ENCODE measurements at regions not wholly inside any gene's neighbourhood (a gene's known extent, or its start where the extent isn't known, plus 50 kb on each side); places are given as distances from the start of the nearest gene placed in this dataset.

DNA sequence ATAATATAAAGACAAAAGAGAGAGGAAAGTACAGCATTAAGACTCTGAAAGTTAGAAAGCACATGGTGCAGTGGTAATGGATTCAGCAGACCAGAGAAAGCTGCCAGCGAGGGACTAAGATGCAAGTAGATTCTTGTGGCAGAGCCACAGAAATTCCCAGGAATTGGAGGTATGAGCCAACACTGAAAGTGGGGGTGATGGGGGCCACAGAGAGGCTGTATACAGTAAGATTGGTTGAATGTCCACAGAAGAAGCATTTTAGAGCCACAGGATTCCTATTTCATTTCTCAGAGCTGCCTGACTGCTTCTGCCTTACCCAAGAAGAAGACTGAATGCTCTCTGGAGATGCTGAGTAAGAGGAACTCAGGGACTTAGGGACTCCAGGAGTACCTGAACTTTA is 295.0 kb downstream of the LMO7 start:
- Histone ChIP-seq H3K4me3 (replicated peaks; ENCODE audit: low read depth, low read length) (no peak overlapping the region), H3K27me3 (replicated peaks; ENCODE audit: control insufficient read depth, insufficient read depth, low read length) (no peaks in the 10 kb centered on the region), H3K36me3 (ENCODE audit: control insufficient read depth, insufficient read depth, low read length) (no peaks in the 10 kb centered on the region)
- TF ChIP-seq, protein P1, sequence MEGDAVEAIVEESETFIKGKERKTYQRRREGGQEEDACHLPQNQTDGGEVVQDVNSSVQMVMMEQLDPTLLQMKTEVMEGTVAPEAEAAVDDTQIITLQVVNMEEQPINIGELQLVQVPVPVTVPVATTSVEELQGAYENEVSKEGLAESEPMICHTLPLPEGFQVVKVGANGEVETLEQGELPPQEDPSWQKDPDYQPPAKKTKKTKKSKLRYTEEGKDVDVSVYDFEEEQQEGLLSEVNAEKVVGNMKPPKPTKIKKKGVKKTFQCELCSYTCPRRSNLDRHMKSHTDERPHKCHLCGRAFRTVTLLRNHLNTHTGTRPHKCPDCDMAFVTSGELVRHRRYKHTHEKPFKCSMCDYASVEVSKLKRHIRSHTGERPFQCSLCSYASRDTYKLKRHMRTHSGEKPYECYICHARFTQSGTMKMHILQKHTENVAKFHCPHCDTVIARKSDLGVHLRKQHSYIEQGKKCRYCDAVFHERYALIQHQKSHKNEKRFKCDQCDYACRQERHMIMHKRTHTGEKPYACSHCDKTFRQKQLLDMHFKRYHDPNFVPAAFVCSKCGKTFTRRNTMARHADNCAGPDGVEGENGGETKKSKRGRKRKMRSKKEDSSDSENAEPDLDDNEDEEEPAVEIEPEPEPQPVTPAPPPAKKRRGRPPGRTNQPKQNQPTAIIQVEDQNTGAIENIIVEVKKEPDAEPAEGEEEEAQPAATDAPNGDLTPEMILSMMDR (IDR thresholded peaks at IDR 0.05; ENCODE audit: insufficient read depth, low read length, poor library complexity, severe bottlenecking), result no peak
- no peak for DNase-seq (ENCODE audit: extremely low read depth, insufficient read length)

DNA sequence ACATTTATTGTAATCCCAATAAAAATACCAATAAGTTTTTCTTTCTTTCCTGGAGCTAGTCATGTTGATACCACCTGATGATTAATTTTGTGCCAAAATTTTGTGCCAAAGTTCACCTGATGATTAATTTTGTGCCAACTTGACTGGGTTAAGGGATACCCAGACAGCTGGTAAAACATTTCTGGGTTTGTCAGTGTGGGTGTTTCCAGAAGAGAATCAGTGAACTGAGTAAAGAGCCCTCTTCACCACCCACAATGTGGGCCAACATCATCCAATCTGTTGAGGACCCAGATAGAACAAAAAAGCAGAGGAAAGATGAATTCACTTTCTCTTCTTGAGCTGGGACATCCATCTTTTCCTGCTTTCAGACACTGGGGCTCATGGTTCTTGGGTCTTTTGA is 292.9 kb downstream of the LMO7 start:
- H3K36me3 ChIP-seq (ENCODE audit: control insufficient read depth, insufficient read depth, low read length), result no peaks in the 10 kb centered on the region
- no peak overlapping the region for H3K4me3 ChIP-seq (replicated peaks; ENCODE audit: low read depth, low read length)
- DNase-seq (ENCODE audit: extremely low read depth, insufficient read length), result no peak
- TF ChIP-seq, protein P1 (IDR thresholded peaks at IDR 0.05; ENCODE audit: insufficient read depth, low read length, poor library complexity, severe bottlenecking), result no peak
- H3K27me3 ChIP-seq (replicated peaks; ENCODE audit: control insufficient read depth, insufficient read depth, low read length), result no peaks in the 10 kb centered on the region

DNA sequence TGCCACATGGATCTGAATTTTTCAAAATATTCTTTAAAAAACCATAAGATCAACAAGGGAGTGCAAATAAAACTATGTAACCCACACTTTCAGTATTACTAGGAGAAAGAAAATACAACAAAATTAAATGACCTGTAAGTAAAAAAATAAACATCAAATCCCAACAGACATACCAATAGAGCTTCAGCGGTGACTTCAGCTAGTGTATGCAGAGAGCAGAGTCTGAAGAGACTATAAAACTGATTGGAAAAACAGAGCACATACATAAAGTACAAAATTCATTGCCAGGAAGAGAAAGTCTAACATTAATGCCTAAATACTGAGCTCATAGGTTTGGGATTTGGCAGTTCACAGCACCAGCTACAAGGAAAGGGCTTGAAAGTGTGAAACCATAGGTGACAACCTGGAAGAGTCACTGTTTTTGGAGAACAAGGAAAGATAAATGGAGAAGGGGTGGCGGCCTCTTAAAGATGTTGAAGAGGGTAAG is 291.1 kb downstream of the LMO7 start:
- no peak overlapping the region for H3K4me3 ChIP-seq (replicated peaks; ENCODE audit: low read depth, low read length)
- no peaks in the 10 kb centered on the region for H3K27me3 ChIP-seq (replicated peaks; ENCODE audit: control insufficient read depth, insufficient read depth, low read length)
- TF ChIP-seq, protein P1 (IDR thresholded peaks at IDR 0.05; ENCODE audit: insufficient read depth, low read length, poor library complexity, severe bottlenecking), result no peak
- DNase-seq (ENCODE audit: extremely low read depth, insufficient read length), result no peak
- H3K36me3 ChIP-seq (ENCODE audit: control insufficient read depth, insufficient read depth, low read length), result no peaks in the 10 kb centered on the region

DNA sequence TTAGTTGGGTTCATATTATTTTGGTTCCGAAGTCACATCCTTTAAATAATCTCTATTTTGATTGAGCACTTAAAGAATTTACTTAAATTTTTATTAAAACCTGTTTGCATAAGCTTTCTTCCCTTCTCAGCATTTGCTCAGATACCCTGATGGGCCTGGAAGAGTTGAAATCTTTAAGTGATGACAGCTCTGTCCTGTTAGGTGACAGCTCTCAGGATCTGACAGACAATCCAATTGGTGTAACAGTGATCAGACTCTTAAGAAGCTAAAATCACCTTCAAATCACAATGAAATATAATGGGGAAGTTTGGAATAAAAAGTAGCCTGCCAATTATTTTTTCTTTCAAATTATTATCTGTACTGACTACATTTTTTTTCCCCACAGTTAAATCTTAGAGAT is 284.4 kb downstream of the LMO7 start:
- H3K27me3 ChIP-seq (replicated peaks; ENCODE audit: control insufficient read depth, insufficient read depth, low read length), result no peaks in the 10 kb centered on the region
- H3K36me3 ChIP-seq (ENCODE audit: control insufficient read depth, insufficient read depth, low read length), result no peaks in the 10 kb centered on the region
- no peak overlapping the region for H3K4me3 ChIP-seq (replicated peaks; ENCODE audit: low read depth, low read length)
- no peak for DNase-seq (ENCODE audit: extremely low read depth, insufficient read length)
- TF ChIP-seq, protein P1 (IDR thresholded peaks at IDR 0.05; ENCODE audit: insufficient read depth, low read length, poor library complexity, severe bottlenecking), result no peak

DNA sequence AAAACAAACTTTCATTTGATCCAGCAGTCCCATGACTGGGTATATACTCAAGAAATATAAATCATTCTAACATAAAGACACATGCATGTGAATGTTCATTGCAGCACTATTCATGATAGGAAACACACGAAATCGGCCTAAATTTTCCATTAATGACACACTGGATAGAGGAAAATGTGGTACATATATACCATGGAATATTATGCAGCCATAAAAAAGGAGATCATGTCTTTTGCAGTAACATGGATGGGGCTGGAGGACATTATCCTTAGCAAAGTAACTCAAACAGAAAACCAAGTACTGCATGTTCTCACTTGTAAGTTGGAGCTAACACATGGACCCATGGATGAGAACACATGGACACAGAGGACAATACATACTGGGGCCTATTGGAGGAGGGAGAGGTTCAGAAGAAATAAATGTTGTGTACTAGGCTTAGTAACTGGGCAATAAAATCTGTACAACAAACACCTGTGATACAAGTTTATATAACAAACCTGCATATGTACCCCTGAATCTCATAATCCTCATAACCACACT is 283.6 kb downstream of the LMO7 start:
- H3K4me3 ChIP-seq (replicated peaks; ENCODE audit: low read depth, low read length), result no peak overlapping the region
- H3K36me3 ChIP-seq (ENCODE audit: control insufficient read depth, insufficient read depth, low read length), result no peaks in the 10 kb centered on the region
- DNase-seq (ENCODE audit: extremely low read depth, insufficient read length), result no peak
- TF ChIP-seq, protein P1 (IDR thresholded peaks at IDR 0.05; ENCODE audit: insufficient read depth, low read length, poor library complexity, severe bottlenecking), result no peak
- no peaks in the 10 kb centered on the region for H3K27me3 ChIP-seq (replicated peaks; ENCODE audit: control insufficient read depth, insufficient read depth, low read length)

DNA sequence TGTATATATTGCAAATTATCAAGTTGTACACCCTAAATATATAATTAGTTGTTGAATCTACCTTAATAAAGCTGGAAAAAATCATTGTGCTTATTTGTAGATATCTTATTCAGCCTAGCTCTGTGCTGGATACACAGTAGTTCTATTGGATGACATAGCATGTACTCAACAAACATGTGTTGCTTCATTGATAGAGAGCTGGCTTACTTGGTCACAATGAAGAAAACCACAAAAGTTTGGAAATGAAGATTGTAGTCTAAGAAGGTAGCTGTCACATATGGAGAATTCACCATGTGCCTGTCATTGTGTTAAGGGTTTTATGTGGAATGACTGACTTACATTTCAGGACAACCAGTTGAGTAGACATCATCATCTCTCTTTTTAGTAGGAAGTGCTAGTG is 278.9 kb downstream of the LMO7 start:
- DNase-seq (ENCODE audit: extremely low read depth, insufficient read length), result no peak
- no peak overlapping the region for H3K4me3 ChIP-seq (replicated peaks; ENCODE audit: low read depth, low read length)
- no peaks in the 10 kb centered on the region; the same call in 1 of the 2 replicates for H3K27me3 ChIP-seq (replicated peaks; ENCODE audit: control insufficient read depth, insufficient read depth, low read length)
- no peaks in the 10 kb centered on the region for H3K36me3 ChIP-seq (ENCODE audit: control insufficient read depth, insufficient read depth, low read length)
- TF ChIP-seq, protein P1 (IDR thresholded peaks at IDR 0.05; ENCODE audit: insufficient read depth, low read length, poor library complexity, severe bottlenecking), result no peak

All from GM06990 (cell line).